Natural killer cell (primary cell): ENCODE measurements at regions not wholly inside any gene's neighbourhood (a gene's known extent, or its start where the extent isn't known, plus 50 kb on each side); places are given as distances from the start of the nearest gene placed in this dataset.

Experiments
- ATAC-seq, 3 donors: fragments of 150-1000 bp in 2 of 3; fragments of 200-7000 bp in 1 of 3; cut with Tn5 transposase; 1 replicate in 1 of 3; 2 replicates in 2 of 3; pipeline ENCODE4 v1.10.0; 2021; ENCODE audit warnings: mild to moderate bottlenecking in 2 of 3, moderate library complexity in 2 of 3
- DNase-seq, 2 donors: peaks; one replicate each; pipeline versions ENCODE4 v3.0.0 to v3.0.0-alpha.2; 2013 to 2021; ENCODE audit warnings: mixed read lengths in 1 of 2
- H3K27ac ChIP-seq: one replicate; pipeline ENCODE4 v1.5.1; 2013; ENCODE audit warnings: mild to moderate bottlenecking, low read length
- H3K27me3 ChIP-seq: one replicate; pipeline ENCODE4 v1.6.1; 2013; ENCODE audit warnings: low read length; ENCODE audit not compliant: control insufficient read depth, insufficient read depth
- H3K36me3 ChIP-seq: one replicate; pipeline ENCODE4 v1.6.1; 2013; ENCODE audit warnings: low read length; ENCODE audit not compliant: control insufficient read depth, insufficient read depth
- H3K4me1 ChIP-seq: one replicate; pipeline ENCODE4 v1.6.1; 2013; ENCODE audit warnings: low read length; ENCODE audit not compliant: control insufficient read depth, insufficient read depth
- H3K4me3 ChIP-seq: one replicate; pipeline ENCODE4 v1.5.1; 2013; ENCODE audit warnings: low read length
- H3K9me3 ChIP-seq: one replicate; pipeline ENCODE4 v1.6.1; 2013; ENCODE audit warnings: low read length; ENCODE audit not compliant: control insufficient read depth, insufficient read depth
- H3K27ac Mint-ChIP-seq, 2 donors: one replicate each; pipeline ENCODE4 v1.8.0; 2022; ENCODE audit warnings: mild to moderate bottlenecking in 2 of 2, mixed read lengths in 2 of 2, moderate library complexity in 1 of 2
- H3K27me3 Mint-ChIP-seq, 2 donors: one replicate each; pipeline ENCODE4 v1.8.0; 2022; ENCODE audit warnings: low read depth in 2 of 2, mixed read lengths in 2 of 2
- H3K36me3 Mint-ChIP-seq: one replicate; pipeline ENCODE4 v1.8.0; 2022; ENCODE audit warnings: mixed read lengths
- H3K4me1 Mint-ChIP-seq, 2 donors: one replicate each; pipeline ENCODE4 v1.8.0; 2022; ENCODE audit warnings: mixed read lengths in 2 of 2
- H3K4me3 Mint-ChIP-seq: one replicate; pipeline ENCODE4 v1.8.0; 2022; ENCODE audit warnings: mild to moderate bottlenecking, moderate library complexity, mixed read lengths
- H3K9me3 Mint-ChIP-seq, 2 donors: one replicate each; pipeline ENCODE4 v1.8.0; 2022; ENCODE audit warnings: mixed read lengths in 2 of 2
- CTCF ChIP-seq: fragments of 200-600 bp; IDR thresholded peaks from one replicate; pipeline ENCODE4 v1.8.0; 2022; ENCODE audit warnings: antibody characterized with exemption
- WGBS: methylation state at CpG from one replicate; pipeline ENCODE4 v1.1.7; 2013; ENCODE audit warnings: missing lambda C conversion rate; ENCODE audit not compliant: insufficient coverage; 5-methylcytosine and 5-hydroxymethylcytosine counted together
- intact Hi-C: fragments of 100-400 bp; cut with micrococcal nuclease; formaldehyde crosslinking; loops from one replicate; pipeline ENCODE4 v1.14.2; 2022

GRCh38 chr5:36763454-36763853 lies 113.1 kb upstream of the NIPBL start:
- no peaks in the 10 kb centered on the region for H3K4me1 ChIP-seq
- intact Hi-C loops, result no loop called here
- Mint-ChIP-seq H3K36me3 (no peaks in the 10 kb centered on the region), H3K27me3 (peaks cover 17 to 27% of the 10 kb centered on the region in 2 donors), H3K9me3 (no peaks in the 10 kb centered on the region), H3K4me1 (no peaks in the 10 kb centered on the region), H3K27ac (no peak overlapping the region), H3K4me3 (no peak overlapping the region)
- no peak overlapping the region for H3K27ac ChIP-seq
- H3K4me3 ChIP-seq, result no peak overlapping the region
- ATAC-seq (no peak), DNase-seq (no peak)
- 88% methylated on average over 5 of the region's 7 CpGs for WGBS
- H3K36me3 ChIP-seq, result no peaks in the 10 kb centered on the region
- no peaks in the 10 kb centered on the region for H3K9me3 ChIP-seq
- no peak for TF ChIP-seq CTCF
- H3K27me3 ChIP-seq, result no peaks in the 10 kb centered on the region

- H3K4me1 ChIP-seq, result no peaks in the 10 kb centered on the region
- H3K9me3 Mint-ChIP-seq, result no peaks in the 10 kb centered on the region
- H3K4me1 Mint-ChIP-seq, result no peaks in the 10 kb centered on the region
- DNase-seq (no peak), ATAC-seq (no peak)
- WGBS, result 100% methylated on average over 1 of the region's 2 CpGs
- no peak overlapping the region for H3K27ac Mint-ChIP-seq
- H3K4me3 Mint-ChIP-seq, result no peak overlapping the region
- H3K27ac ChIP-seq, result no peak overlapping the region
- no peak overlapping the region for H3K4me3 ChIP-seq
- no peaks in the 10 kb centered on the region for H3K9me3 ChIP-seq
- no peak for TF ChIP-seq CTCF
- no peaks in the 10 kb centered on the region for H3K36me3 ChIP-seq
- H3K27me3 ChIP-seq, result no peaks in the 10 kb centered on the region
- no peaks in the 10 kb centered on the region for H3K36me3 Mint-ChIP-seq
- intact Hi-C loops, result no loop called here
- H3K27me3 Mint-ChIP-seq, result peaks cover 16 to 33% of the 10 kb centered on the region in 2 donors
Observed at GRCh38 chr5:36765876-36766275, 110.7 kb upstream of the NIPBL start.

GRCh38 chr5:36766981-36767380 lies 109.6 kb upstream of the NIPBL start:
- H3K27me3 ChIP-seq, result no peaks in the 10 kb centered on the region
- no peaks in the 10 kb centered on the region for H3K36me3 ChIP-seq
- no peak overlapping the region for H3K27ac ChIP-seq

More at GRCh38 chr5:36766981-36767380, 109.6 kb upstream of the NIPBL start:
- Mint-ChIP-seq H3K9me3 (no peaks in the 10 kb centered on the region), H3K36me3 (no peaks in the 10 kb centered on the region), H3K4me1 (no peaks in the 10 kb centered on the region), H3K27me3 (peaks cover 18 to 29% of the 10 kb centered on the region in 2 donors), H3K27ac (no peak overlapping the region), H3K4me3 (no peak overlapping the region)
- intact Hi-C loops, result no loop called here
- DNase-seq (no peak), ATAC-seq (no peak)
- no peak overlapping the region for H3K4me3 ChIP-seq
- no peaks in the 10 kb centered on the region for H3K4me1 ChIP-seq
- TF ChIP-seq CTCF, result no peak
- no peaks in the 10 kb centered on the region for H3K9me3 ChIP-seq
- 63% methylated on average over 1 of the region's 1 CpG for WGBS
